ENCODE measurements at regions not wholly inside any gene's neighbourhood (a gene's known extent, or its start where the extent isn't known, plus 50 kb on each side); places are given as distances from the start of the nearest gene placed in this dataset.

DNA sequence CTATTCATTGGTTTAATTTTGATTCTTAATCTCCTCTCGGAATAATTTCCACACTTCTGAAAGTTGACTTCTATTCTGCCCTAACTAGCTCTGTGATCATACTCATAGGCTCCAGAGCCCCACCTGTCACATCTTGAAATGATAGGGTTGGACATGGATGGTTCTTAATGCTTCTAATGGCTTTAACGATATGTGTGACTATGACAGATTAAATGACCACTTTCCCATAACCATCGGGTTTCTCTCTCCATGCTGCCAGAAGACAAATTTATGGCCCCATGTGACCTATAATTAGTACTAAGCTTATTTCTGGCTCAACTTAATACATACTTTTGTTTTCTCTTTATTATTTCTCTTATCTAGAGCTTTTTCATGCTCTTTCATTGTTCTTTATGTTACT is 251.1 kb upstream of the TUT7 start:
- Mint-ChIP-seq H3K27ac (no peak overlapping the region), H3K36me3 (no peaks in the 10 kb centered on the region), H3K27me3 (ENCODE audit: low read depth in 3 of 3) (peaks cover 0 to 3% (median 3%) of the 10 kb centered on the region in 3 donors), H3K9me3 (peaks cover 0 to 3% (median 0%) of the 10 kb centered on the region in 7 donors), H3K4me3 (no peak overlapping the region), H3K4me1 (no peaks in the 10 kb centered on the region)
- 40% methylated on average over 1 of the region's 3 CpGs for WGBS (ENCODE audit: insufficient coverage)
- no peaks in the 10 kb centered on the region for H3K79me2 ChIP-seq (ENCODE audit: insufficient read depth, low read length)
- no peak overlapping the region for H2AFZ ChIP-seq (ENCODE audit: insufficient read depth, low read depth, low read length, poor library complexity, severe bottlenecking)
- no peak overlapping the region for H3K4me2 ChIP-seq (replicated peaks; ENCODE audit: extremely low read depth, low read length, poor library complexity, severe bottlenecking)
- H3K9ac ChIP-seq (ENCODE audit: insufficient read depth, low read length, poor library complexity, severe bottlenecking), result no peak overlapping the region
- no peaks in the 10 kb centered on the region for H3K9me3 ChIP-seq (replicated peaks in 1 of 2; ENCODE audit: control insufficient read depth in 1 of 2, insufficient read depth in 1 of 2, low read length in 2 of 2)
- no peaks in the 10 kb centered on the region for H4K20me1 ChIP-seq (ENCODE audit: insufficient read depth, low read length)
- TF ChIP-seq, protein P1, sequence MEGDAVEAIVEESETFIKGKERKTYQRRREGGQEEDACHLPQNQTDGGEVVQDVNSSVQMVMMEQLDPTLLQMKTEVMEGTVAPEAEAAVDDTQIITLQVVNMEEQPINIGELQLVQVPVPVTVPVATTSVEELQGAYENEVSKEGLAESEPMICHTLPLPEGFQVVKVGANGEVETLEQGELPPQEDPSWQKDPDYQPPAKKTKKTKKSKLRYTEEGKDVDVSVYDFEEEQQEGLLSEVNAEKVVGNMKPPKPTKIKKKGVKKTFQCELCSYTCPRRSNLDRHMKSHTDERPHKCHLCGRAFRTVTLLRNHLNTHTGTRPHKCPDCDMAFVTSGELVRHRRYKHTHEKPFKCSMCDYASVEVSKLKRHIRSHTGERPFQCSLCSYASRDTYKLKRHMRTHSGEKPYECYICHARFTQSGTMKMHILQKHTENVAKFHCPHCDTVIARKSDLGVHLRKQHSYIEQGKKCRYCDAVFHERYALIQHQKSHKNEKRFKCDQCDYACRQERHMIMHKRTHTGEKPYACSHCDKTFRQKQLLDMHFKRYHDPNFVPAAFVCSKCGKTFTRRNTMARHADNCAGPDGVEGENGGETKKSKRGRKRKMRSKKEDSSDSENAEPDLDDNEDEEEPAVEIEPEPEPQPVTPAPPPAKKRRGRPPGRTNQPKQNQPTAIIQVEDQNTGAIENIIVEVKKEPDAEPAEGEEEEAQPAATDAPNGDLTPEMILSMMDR (IDR thresholded peaks at IDR 0.05), result no peak
- no peaks in the 10 kb centered on the region for H3K27me3 ChIP-seq (ENCODE audit: control insufficient read depth in 2 of 2, insufficient read depth in 2 of 2, low read length in 2 of 2)
- DNase-seq, result no peak
- intact Hi-C loops (cut with micrococcal nuclease), result no loop called here
- H3K27ac ChIP-seq (ENCODE audit: low read depth in 1 of 2, low read length in 2 of 2), result no peak overlapping the region
- no peak overlapping the region for H3K4me3 ChIP-seq (replicated peaks in 1 of 3; ENCODE audit: low read depth in 2 of 3, low read length in 3 of 3)
- H3K4me1 ChIP-seq (ENCODE audit: control insufficient read depth in 1 of 2, insufficient read depth in 2 of 2, low read length in 2 of 2), result no peaks in the 10 kb centered on the region
- no peaks in the 10 kb centered on the region for H3K36me3 ChIP-seq (replicated peaks in 1 of 2; ENCODE audit: control insufficient read depth in 1 of 2, insufficient read depth in 2 of 2, low read length in 2 of 2)

DNA sequence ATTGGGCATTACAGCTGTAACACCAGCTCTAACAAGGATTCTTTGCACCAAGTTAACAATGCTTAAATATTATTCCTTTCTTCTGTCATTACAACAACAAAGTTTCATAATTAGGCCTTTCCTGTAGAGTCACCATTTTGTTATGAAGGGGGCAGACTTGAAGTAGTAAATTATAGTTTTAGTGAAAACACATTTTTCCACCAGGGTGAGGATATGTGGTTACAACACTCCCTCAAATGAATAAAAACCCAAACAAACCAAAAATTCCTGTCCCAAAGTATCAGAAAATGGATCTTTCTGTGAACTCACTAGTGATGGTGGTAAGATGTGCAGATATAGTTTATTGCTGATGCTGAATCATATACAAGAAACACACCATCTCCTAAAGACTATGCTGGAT is 250.5 kb upstream of the TUT7 start:
- Mint-ChIP-seq H3K4me3 (no peak overlapping the region), H3K4me1 (no peaks in the 10 kb centered on the region), H3K27me3 (ENCODE audit: low read depth in 3 of 3) (peaks cover 0 to 3% (median 3%) of the 10 kb centered on the region in 3 donors), H3K36me3 (no peaks in the 10 kb centered on the region), H3K9me3 (peaks cover 0 to 3% (median 0%) of the 10 kb centered on the region in 7 donors), H3K27ac (no peak overlapping the region)
- Histone ChIP-seq H2AFZ (ENCODE audit: insufficient read depth, low read depth, low read length, poor library complexity, severe bottlenecking) (no peak overlapping the region), H4K20me1 (ENCODE audit: insufficient read depth, low read length) (no peaks in the 10 kb centered on the region), H3K9me3 (replicated peaks in 1 of 2; ENCODE audit: control insufficient read depth in 1 of 2, insufficient read depth in 1 of 2, low read length in 2 of 2) (no peaks in the 10 kb centered on the region), H3K9ac (ENCODE audit: insufficient read depth, low read length, poor library complexity, severe bottlenecking) (no peak overlapping the region), H3K27ac (ENCODE audit: low read depth in 1 of 2, low read length in 2 of 2) (no peak overlapping the region), H3K4me2 (replicated peaks; ENCODE audit: extremely low read depth, low read length, poor library complexity, severe bottlenecking) (no peak overlapping the region), H3K4me3 (replicated peaks in 1 of 3; ENCODE audit: low read depth in 2 of 3, low read length in 3 of 3) (no peak overlapping the region), H3K4me1 (ENCODE audit: control insufficient read depth in 1 of 2, insufficient read depth in 2 of 2, low read length in 2 of 2) (no peaks in the 10 kb centered on the region), H3K79me2 (ENCODE audit: insufficient read depth, low read length) (no peaks in the 10 kb centered on the region), H3K36me3 (replicated peaks in 1 of 2; ENCODE audit: control insufficient read depth in 1 of 2, insufficient read depth in 2 of 2, low read length in 2 of 2) (no peaks in the 10 kb centered on the region), H3K27me3 (ENCODE audit: control insufficient read depth in 2 of 2, insufficient read depth in 2 of 2, low read length in 2 of 2) (no peaks in the 10 kb centered on the region)
- TF ChIP-seq, protein P1 (IDR thresholded peaks at IDR 0.05), result no peak
- DNase-seq, result no peak
- intact Hi-C loops (cut with micrococcal nuclease), result no loop called here

All from CD14-positive monocyte (primary cell).